ENCODE measurements at regions not wholly inside any gene's neighbourhood (a gene's known extent, or its start where the extent isn't known, plus 50 kb on each side); places are given as distances from the start of the nearest gene placed in this dataset.

- TF ChIP-seq POLR2A (IDR thresholded peaks at IDR 0.05): no peak
- TF ChIP-seq, protein P1, sequence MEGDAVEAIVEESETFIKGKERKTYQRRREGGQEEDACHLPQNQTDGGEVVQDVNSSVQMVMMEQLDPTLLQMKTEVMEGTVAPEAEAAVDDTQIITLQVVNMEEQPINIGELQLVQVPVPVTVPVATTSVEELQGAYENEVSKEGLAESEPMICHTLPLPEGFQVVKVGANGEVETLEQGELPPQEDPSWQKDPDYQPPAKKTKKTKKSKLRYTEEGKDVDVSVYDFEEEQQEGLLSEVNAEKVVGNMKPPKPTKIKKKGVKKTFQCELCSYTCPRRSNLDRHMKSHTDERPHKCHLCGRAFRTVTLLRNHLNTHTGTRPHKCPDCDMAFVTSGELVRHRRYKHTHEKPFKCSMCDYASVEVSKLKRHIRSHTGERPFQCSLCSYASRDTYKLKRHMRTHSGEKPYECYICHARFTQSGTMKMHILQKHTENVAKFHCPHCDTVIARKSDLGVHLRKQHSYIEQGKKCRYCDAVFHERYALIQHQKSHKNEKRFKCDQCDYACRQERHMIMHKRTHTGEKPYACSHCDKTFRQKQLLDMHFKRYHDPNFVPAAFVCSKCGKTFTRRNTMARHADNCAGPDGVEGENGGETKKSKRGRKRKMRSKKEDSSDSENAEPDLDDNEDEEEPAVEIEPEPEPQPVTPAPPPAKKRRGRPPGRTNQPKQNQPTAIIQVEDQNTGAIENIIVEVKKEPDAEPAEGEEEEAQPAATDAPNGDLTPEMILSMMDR (IDR thresholded peaks at IDR 0.05): no peak
These were observed 88.4 kb upstream of the NKX1-1 start for GRCh38 chr4:1494416-1495315.

Measured in right lobe of liver (tissue), 4 donors.